Stimulated activated CD8-positive, alpha-beta memory T cell treated with anti-CD3 and anti-CD28 coated beads, Interleukin-4, amount 100 ng/mL, for 1 hour (primary cell): ENCODE measurements at regions not wholly inside any gene's neighbourhood (a gene's known extent, or its start where the extent isn't known, plus 50 kb on each side); places are given as distances from the start of the nearest gene placed in this dataset.

Experiments
- DNase-seq, 2 donors: peaks; one replicate each; pipeline ENCODE4 v3.0.0-alpha.2; 2020; ENCODE audit warnings: low read depth in 2 of 2, low spot score in 1 of 2

- DNase-seq: no peak
Observed at GRCh38 chr5:4370218-4370617, 769.9 kb upstream of the ADAMTS16 start.

DNA sequence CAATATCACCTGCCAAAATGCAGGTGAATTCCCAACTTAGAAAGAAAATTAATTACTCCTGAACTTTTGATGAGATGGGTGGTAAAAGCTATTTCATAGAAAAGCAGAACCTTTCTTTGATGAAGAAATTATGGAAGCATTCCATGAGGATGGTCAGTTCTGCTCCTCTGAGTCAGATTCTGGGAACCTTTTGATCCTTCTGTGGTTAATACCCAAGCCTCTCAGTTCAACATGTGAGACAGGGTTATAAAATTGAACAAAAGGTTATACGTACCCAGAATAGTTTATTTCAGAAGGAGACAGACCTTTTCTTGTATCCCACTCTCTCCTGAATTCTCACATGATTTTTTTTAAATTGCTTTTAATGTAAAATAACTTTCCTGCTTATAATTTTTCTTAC lies 767.6 kb upstream of the ADAMTS16 start:
- DNase-seq: no peak

- no peak for DNase-seq
Observed at GRCh38 chr5:4373051-4373820, 766.9 kb upstream of the ADAMTS16 start.

- DNase-seq: no peak
Observed at GRCh38 chr5:4374866-4375265, 765.3 kb upstream of the ADAMTS16 start.

DNA sequence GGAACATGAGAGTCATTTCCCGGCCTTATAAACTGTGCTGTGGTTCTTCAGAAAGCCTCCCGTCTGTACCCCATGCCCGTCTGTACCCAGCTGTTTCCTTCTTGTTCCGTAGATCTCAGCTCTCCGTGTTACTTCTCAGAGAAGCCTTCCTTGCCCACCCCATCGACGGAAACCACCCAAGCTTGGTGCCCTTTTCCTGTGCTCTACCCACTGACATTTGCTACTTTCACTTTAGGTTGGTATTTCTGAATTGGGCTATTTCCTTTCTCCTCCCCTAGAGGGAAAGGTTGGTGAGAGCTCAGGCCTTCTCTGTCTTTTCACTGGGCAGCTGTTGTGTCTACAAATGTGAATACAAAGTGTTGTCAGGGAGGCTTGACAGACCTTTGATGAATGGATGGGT lies 764.5 kb upstream of the ADAMTS16 start:
- DNase-seq: no peak

GRCh38 chr5:4383102-4383501 lies 757.0 kb upstream of the ADAMTS16 start:
- DNase-seq: no peak

GRCh38 chr5:4383518-4384198 lies 756.5 kb upstream of the ADAMTS16 start:
- DNase-seq: no peak

- DNase-seq: no peak
Observed at GRCh38 chr5:4384649-4385048, 755.5 kb upstream of the ADAMTS16 start.

- no peak for DNase-seq
Observed at GRCh38 chr5:4386152-4386551, 754.0 kb upstream of the ADAMTS16 start.

GRCh38 chr5:4387290-4387689 lies 752.8 kb upstream of the ADAMTS16 start:
- DNase-seq: no peak

DNA sequence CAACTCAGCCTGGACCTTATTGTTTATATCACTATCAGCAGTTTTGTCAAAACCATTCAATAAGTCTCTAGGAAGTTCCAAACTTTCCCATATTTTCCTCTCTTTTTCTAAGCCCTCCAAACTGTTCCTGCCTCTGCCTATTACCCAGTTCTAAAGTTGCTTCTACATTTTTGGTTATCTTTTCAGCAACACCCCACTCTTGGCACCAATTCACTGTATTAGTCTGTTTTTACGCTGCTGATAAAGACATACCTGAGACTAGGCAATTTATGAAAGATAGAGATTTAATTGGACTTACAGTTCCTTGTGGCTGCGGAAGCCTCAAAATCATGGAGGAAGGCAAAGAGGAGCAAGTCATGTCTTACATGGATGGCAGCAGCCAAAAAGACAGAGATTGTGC lies 744.4 kb upstream of the ADAMTS16 start:
- no peak for DNase-seq

DNA sequence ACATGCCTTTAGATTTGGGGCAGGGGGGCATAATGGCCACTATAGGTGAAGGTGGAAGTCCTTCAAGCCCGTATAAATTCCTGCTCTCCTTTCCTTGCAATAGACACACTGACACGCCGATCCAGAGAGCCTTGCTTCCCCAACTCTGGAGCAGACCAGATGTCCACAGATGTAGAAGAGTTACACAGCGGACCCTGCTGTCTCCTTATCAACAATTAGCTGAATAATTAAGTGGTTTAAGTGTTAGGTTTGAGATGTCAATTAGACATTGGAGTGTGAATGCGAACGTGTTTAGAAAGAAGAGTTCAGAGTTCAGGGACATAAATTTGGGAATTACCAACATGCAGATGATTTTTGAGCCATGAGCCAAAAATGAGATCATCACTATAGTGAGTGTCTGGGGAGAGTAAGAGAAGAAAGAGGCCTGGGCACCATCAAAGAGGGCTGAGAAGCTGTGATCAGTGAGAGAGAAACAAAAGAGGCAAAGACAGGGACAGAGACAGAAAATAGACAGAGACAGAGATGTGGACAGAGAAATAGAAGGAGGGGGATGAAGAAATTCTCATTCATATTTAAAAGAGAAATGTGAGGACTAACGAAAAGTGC lies 734.4 kb upstream of the ADAMTS16 start:
- no peak for DNase-seq

- no peak for DNase-seq
Observed at GRCh38 chr5:4410151-4410550, 730.0 kb upstream of the ADAMTS16 start.

DNA sequence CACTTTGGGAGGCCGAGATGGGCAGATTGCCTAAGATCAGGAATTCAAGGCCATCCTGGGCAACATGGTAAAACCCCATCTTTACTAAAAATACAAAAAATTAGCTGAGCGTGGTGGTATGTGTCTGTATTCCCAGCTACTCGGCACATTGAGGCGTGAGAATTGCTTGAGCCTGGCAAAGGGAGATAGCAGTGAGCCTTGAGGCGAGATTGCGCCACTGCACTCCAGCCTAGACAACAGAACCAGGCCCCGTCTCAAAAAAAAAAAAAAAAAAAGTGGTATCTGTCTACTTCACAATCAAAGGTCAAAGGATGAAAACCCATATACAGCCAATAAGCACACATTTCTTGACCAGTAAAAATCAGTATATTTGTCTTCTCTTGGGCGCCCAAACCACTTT lies 728.5 kb upstream of the ADAMTS16 start:
- DNase-seq: no peak

- no peak for DNase-seq
Observed at GRCh38 chr5:4413996-4414395, 726.1 kb upstream of the ADAMTS16 start.

DNA sequence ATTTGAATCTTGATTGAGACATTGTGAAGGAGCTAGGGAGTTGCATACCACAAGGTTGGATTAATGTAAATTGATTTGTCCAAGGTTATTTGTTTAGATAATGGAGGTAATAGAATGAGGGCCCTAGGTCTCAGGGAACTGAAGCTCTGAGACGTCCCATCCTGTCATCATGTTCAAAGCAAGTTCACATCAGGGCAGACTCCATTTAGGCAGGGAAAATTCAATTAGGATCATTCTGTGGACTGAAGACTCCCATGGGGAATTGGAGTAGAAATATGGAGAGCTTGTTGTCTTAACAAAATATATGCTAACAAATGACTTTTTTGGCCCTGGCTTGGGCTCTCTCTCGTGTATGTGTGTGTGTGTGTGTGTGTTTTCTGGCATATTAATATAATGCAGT lies 722.0 kb upstream of the ADAMTS16 start:
- DNase-seq: no peak

DNA sequence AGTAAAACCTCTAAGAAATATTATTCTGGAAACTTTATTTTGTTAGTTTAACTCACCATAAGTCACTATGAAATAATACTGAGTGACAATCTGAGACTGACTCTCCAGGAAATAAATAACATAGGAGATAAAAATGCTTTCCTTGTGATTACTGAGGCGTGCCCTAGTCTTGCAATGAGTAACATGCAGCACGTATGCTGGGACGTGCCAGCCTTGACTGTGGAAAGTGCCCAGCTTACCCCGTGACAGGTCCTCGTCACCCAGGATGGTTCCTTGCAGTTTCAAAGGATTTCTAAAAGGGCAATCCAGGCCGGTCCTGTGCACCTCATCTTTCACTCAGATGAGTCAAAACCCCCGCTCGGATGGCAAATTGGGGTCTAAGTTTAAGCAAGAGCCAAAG lies 720.8 kb upstream of the ADAMTS16 start:
- DNase-seq: no peak

DNA sequence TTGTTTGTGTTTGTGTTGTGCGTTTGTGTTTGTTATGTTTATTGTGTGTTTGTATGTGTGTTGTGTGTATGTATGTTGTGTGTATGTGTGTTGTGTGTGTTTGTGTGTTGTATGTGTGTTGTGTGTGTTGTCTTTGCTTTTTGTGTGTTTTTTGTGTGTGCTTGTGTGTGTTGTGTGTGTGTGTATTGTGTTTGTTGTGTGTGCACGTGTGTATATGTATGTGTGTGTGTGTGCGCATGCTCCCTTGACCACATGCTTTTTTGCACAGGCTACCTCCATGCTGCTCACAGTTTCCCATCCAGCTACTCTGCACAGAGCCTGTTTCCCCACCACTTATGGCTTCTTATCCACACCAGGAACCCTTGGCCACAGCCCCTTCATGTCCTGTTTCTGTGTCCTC lies 720.0 kb upstream of the ADAMTS16 start:
- no peak for DNase-seq

DNA sequence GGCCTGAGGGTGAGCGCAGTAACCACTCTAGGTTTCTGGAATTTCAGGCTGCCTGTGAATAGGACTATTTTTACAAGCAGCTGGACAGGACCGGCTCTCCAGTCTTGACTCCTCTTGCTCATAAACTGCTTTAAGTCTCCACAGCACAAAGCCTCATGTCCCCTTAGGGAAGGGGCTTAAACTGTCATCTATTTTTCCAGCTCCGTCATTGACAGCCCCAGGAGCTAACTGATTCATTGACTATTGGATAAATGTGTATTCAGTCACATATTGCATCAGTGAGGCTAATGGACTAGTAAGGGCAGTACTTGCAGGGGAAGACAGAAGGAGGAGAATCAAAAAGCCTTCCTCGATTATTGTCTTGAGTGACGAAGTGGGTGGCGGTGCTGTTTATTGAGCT lies 719.4 kb upstream of the ADAMTS16 start:
- no peak for DNase-seq

DNA sequence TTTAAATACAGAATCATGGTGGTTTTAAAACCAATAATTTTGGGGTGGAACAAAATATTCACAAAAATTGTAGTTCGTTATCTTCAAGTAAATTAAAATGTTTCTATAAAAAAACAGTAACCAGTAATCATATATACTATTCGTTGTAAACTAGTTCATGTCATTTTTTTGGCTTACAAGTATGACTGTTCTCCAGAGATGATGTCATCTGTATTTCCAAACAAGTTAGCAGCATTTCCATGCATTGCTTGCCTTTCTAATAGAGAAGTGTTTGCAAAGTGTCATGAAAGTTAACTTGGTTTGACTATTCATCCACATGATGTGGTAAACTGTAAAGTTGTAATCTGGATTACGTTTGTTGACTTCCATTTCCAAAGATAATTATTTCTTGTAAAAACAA lies 717.9 kb upstream of the ADAMTS16 start:
- DNase-seq: no peak

GRCh38 chr5:4424895-4425294 lies 715.2 kb upstream of the ADAMTS16 start:
- DNase-seq: no peak

GRCh38 chr5:4440536-4440935 lies 699.6 kb upstream of the ADAMTS16 start:
- DNase-seq: no peak
